Neural cell (in vitro differentiated cells): ENCODE measurements at regions not wholly inside any gene's neighbourhood (a gene's known extent, or its start where the extent isn't known, plus 50 kb on each side); places are given as distances from the start of the nearest gene placed in this dataset.

Source experiments
- H2AFZ ChIP-seq: fragments of 200-600, 300-800 bp; sonication (generic), shearing (Covaris generic); 2 replicates; pipeline ENCODE4 v1.6.0; 2014; ENCODE audit warnings: low read depth, mild to moderate bottlenecking, antibody characterized with exemption, low read length, moderate library complexity
- H3F3A ChIP-seq: fragments of 200-600 bp; shearing (Covaris generic); 2 replicates; pipeline ENCODE4 v1.6.1; 2016; ENCODE audit warnings: mild to moderate bottlenecking, moderate library complexity, mixed read lengths, antibody characterized with exemption, low read length; ENCODE audit not compliant: insufficient read depth, poor library complexity, severe bottlenecking
- H3K27ac ChIP-seq: fragments of 200-600, 300-800 bp; sonication (generic), shearing (Covaris generic); 2 replicates; pipeline ENCODE4 v1.5.1; 2014; ENCODE audit warnings: mild to moderate bottlenecking, low read length, moderate library complexity
- H3K27me3 ChIP-seq: fragments of 300-800, 200-600 bp; sonication (generic), shearing (Covaris generic); 2 replicates; pipeline ENCODE4 v1.6.0; 2014; ENCODE audit warnings: mild to moderate bottlenecking, low read depth, low read length, moderate library complexity; ENCODE audit not compliant: insufficient read depth
- H3K36me3 ChIP-seq: fragments of 300-800, 200-600 bp; sonication (generic), shearing (Covaris generic); 2 replicates; pipeline ENCODE4 v1.5.1; 2014; ENCODE audit warnings: mild to moderate bottlenecking, antibody characterized with exemption, low read length, moderate library complexity; ENCODE audit not compliant: insufficient read depth
- H3K4me2 ChIP-seq: fragments of 300-800, 200-600 bp; sonication (generic), shearing (Covaris generic); 2 replicates; pipeline ENCODE4 v1.6.0; 2014; ENCODE audit warnings: mild to moderate bottlenecking, low read length
- H3K4me3 ChIP-seq: fragments of 300-800, 200-600 bp; sonication (generic), shearing (Covaris generic); 2 replicates; pipeline ENCODE4 v1.5.1; 2014; ENCODE audit warnings: mild to moderate bottlenecking, low read length, moderate library complexity
- H3K79me2 ChIP-seq: fragments of 200-600 bp; shearing (Covaris generic); replicated peaks from 2 replicates; pipeline ENCODE4 v1.6.0; 2014; ENCODE audit warnings: mild to moderate bottlenecking, low read length, moderate library complexity; ENCODE audit not compliant: insufficient read depth
- H3K9ac ChIP-seq: fragments of 300-800, 200-600 bp; sonication (generic), shearing (Covaris generic); 2 replicates; pipeline ENCODE4 v1.6.1; 2016; ENCODE audit warnings: mild to moderate bottlenecking, low read length, mixed read lengths
- H3K9me2 ChIP-seq: fragments of 200-600 bp; shearing (Covaris generic); 2 replicates; pipeline ENCODE4 v1.6.1; 2016; ENCODE audit warnings: mild to moderate bottlenecking, low read length, mixed read lengths; ENCODE audit not compliant: insufficient read depth
- H3K9me3 ChIP-seq: fragments of 200-600, 300-800 bp; sonication (generic), shearing (Covaris generic); 2 replicates; pipeline ENCODE4 v1.6.1; 2016; ENCODE audit warnings: mild to moderate bottlenecking, mixed run types, low read length, moderate library complexity, mixed read lengths
- H4K20me1 ChIP-seq: fragments of 200-600 bp; shearing (Covaris generic); 2 replicates; pipeline ENCODE4 v1.6.1; 2016; ENCODE audit warnings: mild to moderate bottlenecking, mixed run types; ENCODE audit not compliant: insufficient read depth
- EP300 ChIP-seq: fragments of 450-650 bp; conservative IDR thresholded peaks from 2 replicates; pipeline ENCODE4 v1.6.1; 2014; ENCODE audit warnings: antibody characterized with exemption, mild to moderate bottlenecking, moderate library complexity; ENCODE audit not compliant: poor library complexity, severe bottlenecking
- EZH2 ChIP-seq: fragments of 200-600, 300-800 bp; shearing (Covaris generic), sonication (generic); IDR thresholded peaks from 2 replicates; pipeline ENCODE4 v1.6.1; 2014; ENCODE audit warnings: antibody characterized with exemption, low read length, borderline replicate concordance, mild to moderate bottlenecking; ENCODE audit not compliant: insufficient read depth, poor library complexity, severe bottlenecking
- MXI1 ChIP-seq: fragments of 450-650 bp; conservative IDR thresholded peaks from 2 replicates; pipeline ENCODE4 v1.6.1; 2014; ENCODE audit warnings: antibody characterized with exemption, mild to moderate bottlenecking; ENCODE audit not compliant: poor library complexity, severe bottlenecking
- POLR2AphosphoS5 ChIP-seq: IDR thresholded peaks from 2 replicates; pipeline ENCODE4 v1.6.1; 2012
- RAD21 ChIP-seq: fragments of 450-650 bp; conservative IDR thresholded peaks from 2 replicates; pipeline ENCODE4 v1.6.1; 2014; ENCODE audit warnings: antibody characterized with exemption, mild to moderate bottlenecking, moderate library complexity
- REST ChIP-seq: IDR thresholded peaks from 2 replicates; pipeline ENCODE4 v1.6.1; 2012; ENCODE audit warnings: borderline replicate concordance
- SMC3 ChIP-seq: fragments of 450-650 bp; conservative IDR thresholded peaks from 2 replicates; pipeline ENCODE4 v1.6.1; 2014; ENCODE audit warnings: antibody characterized with exemption, mild to moderate bottlenecking, moderate library complexity; ENCODE audit not compliant: poor library complexity
- TAF1 ChIP-seq: IDR thresholded peaks from 2 replicates; pipeline ENCODE4 v1.6.1; 2012; ENCODE audit warnings: low read depth
- TF ChIP-seq, protein P1 (sequence below): fragments of 450-650 bp; IDR thresholded peaks from 2 replicates; pipeline ENCODE4 v1.5.1; 2014; ENCODE audit warnings: antibody characterized with exemption, mild to moderate bottlenecking, moderate library complexity; ENCODE audit not compliant: poor library complexity, severe bottlenecking

GRCh38 chr1:82215853-82216175 is 415.1 kb downstream of the ADGRL2 start:
- Histone ChIP-seq H3K4me2 (no peak overlapping the region), H3K9ac (no peak overlapping the region), H4K20me1 (no peaks in the 10 kb centered on the region), H3K9me3 (no peaks in the 10 kb centered on the region), H3K4me3 (no peak overlapping the region), H3K27ac (no peak overlapping the region), H3K79me2 (no peaks in the 10 kb centered on the region), H3K27me3 (no peaks in the 10 kb centered on the region), H2AFZ (no peak overlapping the region), H3K9me2 (no peaks in the 10 kb centered on the region), H3K36me3 (no peaks in the 10 kb centered on the region), H3F3A (no peaks in the 10 kb centered on the region)
- TF ChIP-seq RAD21: no peak
- no peak for TF ChIP-seq POLR2AphosphoS5
- TF ChIP-seq EP300: no peak
- TF ChIP-seq TAF1: no peak
- TF ChIP-seq REST: no peak
- TF ChIP-seq MXI1: no peak
- TF ChIP-seq, protein P1, sequence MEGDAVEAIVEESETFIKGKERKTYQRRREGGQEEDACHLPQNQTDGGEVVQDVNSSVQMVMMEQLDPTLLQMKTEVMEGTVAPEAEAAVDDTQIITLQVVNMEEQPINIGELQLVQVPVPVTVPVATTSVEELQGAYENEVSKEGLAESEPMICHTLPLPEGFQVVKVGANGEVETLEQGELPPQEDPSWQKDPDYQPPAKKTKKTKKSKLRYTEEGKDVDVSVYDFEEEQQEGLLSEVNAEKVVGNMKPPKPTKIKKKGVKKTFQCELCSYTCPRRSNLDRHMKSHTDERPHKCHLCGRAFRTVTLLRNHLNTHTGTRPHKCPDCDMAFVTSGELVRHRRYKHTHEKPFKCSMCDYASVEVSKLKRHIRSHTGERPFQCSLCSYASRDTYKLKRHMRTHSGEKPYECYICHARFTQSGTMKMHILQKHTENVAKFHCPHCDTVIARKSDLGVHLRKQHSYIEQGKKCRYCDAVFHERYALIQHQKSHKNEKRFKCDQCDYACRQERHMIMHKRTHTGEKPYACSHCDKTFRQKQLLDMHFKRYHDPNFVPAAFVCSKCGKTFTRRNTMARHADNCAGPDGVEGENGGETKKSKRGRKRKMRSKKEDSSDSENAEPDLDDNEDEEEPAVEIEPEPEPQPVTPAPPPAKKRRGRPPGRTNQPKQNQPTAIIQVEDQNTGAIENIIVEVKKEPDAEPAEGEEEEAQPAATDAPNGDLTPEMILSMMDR: no peak
- no peak for TF ChIP-seq EZH2

- Histone ChIP-seq H3K27me3 (no peaks in the 10 kb centered on the region), H3K4me3 (no peak overlapping the region), H3K79me2 (no peaks in the 10 kb centered on the region), H3K9me3 (no peaks in the 10 kb centered on the region), H3K9me2 (no peaks in the 10 kb centered on the region), H3K36me3 (no peaks in the 10 kb centered on the region), H3K27ac (no peak overlapping the region), H3K4me2 (no peak overlapping the region), H3K9ac (no peak overlapping the region), H3F3A (no peaks in the 10 kb centered on the region), H2AFZ (no peak overlapping the region), H4K20me1 (no peaks in the 10 kb centered on the region)
- TF ChIP-seq POLR2AphosphoS5 (no peak), SMC3 (no peak), EZH2 (no peak), MXI1 (no peak), REST (no peak), TAF1 (no peak), RAD21 (no peak), EP300 (no peak)
- TF ChIP-seq, protein P1: no peak
Measured at GRCh38 chr1:82215056-82215852, 414.5 kb downstream of the ADGRL2 start.
